ENCODE measurements at regions not wholly inside any gene's neighbourhood (a gene's known extent, or its start where the extent isn't known, plus 50 kb on each side); places are given as distances from the start of the nearest gene placed in this dataset.

GRCh38 chr10:36942616-36943015, 182.8 kb upstream of the ANKRD30A start:
- Histone ChIP-seq H3K9ac (ENCODE audit: low read depth, low read length) (no peak overlapping the region), H3K9me3 (ENCODE audit: control insufficient read depth, insufficient read depth, low read length) (no peaks in the 10 kb centered on the region), H3K36me3 (ENCODE audit: insufficient read depth, low read length) (no peaks in the 10 kb centered on the region), H3K4me1 (ENCODE audit: insufficient read depth, low read length) (no peaks in the 10 kb centered on the region)

- Histone ChIP-seq H3K36me3 (ENCODE audit: insufficient read depth, low read length) (no peaks in the 10 kb centered on the region), H3K9ac (ENCODE audit: low read depth, low read length) (no peak overlapping the region), H3K4me1 (ENCODE audit: insufficient read depth, low read length) (no peaks in the 10 kb centered on the region), H3K9me3 (ENCODE audit: control insufficient read depth, insufficient read depth, low read length) (peaks cover 4% of the 10 kb centered on the region)
These were observed 222.4 kb upstream of the ANKRD30A start for GRCh38 chr10:36903040-36903439.

GRCh38 chr10:36899652-36900051, 225.7 kb upstream of the ANKRD30A start:
- Histone ChIP-seq H3K9me3 (ENCODE audit: control insufficient read depth, insufficient read depth, low read length) (peaks cover 4% of the 10 kb centered on the region), H3K9ac (ENCODE audit: low read depth, low read length) (no peak overlapping the region), H3K4me1 (ENCODE audit: insufficient read depth, low read length) (no peaks in the 10 kb centered on the region), H3K36me3 (ENCODE audit: insufficient read depth, low read length) (no peaks in the 10 kb centered on the region)

- Histone ChIP-seq H3K9ac (ENCODE audit: low read depth, low read length) (no peak overlapping the region), H3K36me3 (ENCODE audit: insufficient read depth, low read length) (no peaks in the 10 kb centered on the region), H3K9me3 (ENCODE audit: control insufficient read depth, insufficient read depth, low read length) (no peaks in the 10 kb centered on the region), H3K4me1 (ENCODE audit: insufficient read depth, low read length) (no peaks in the 10 kb centered on the region)
These were observed 236.3 kb upstream of the ANKRD30A start for GRCh38 chr10:36888925-36889573.

GRCh38 chr10:36886303-36886891, 239.0 kb upstream of the ANKRD30A start:
- no peaks in the 10 kb centered on the region for H3K9me3 ChIP-seq (ENCODE audit: control insufficient read depth, insufficient read depth, low read length)
- H3K4me1 ChIP-seq (ENCODE audit: insufficient read depth, low read length) = no peaks in the 10 kb centered on the region
- H3K9ac ChIP-seq (ENCODE audit: low read depth, low read length) = no peak overlapping the region
- H3K36me3 ChIP-seq (ENCODE audit: insufficient read depth, low read length) = no peaks in the 10 kb centered on the region

- Histone ChIP-seq H3K9ac (ENCODE audit: low read depth, low read length) (no peak overlapping the region), H3K9me3 (ENCODE audit: control insufficient read depth, insufficient read depth, low read length) (no peaks in the 10 kb centered on the region), H3K36me3 (ENCODE audit: insufficient read depth, low read length) (no peaks in the 10 kb centered on the region), H3K4me1 (ENCODE audit: insufficient read depth, low read length) (no peaks in the 10 kb centered on the region)
These were observed 239.7 kb upstream of the ANKRD30A start for GRCh38 chr10:36885746-36886145.

- Histone ChIP-seq H3K36me3 (ENCODE audit: insufficient read depth, low read length) (no peaks in the 10 kb centered on the region), H3K9me3 (ENCODE audit: control insufficient read depth, insufficient read depth, low read length) (no peaks in the 10 kb centered on the region), H3K9ac (ENCODE audit: low read depth, low read length) (no peak overlapping the region), H3K4me1 (ENCODE audit: insufficient read depth, low read length) (no peaks in the 10 kb centered on the region)
These were observed 242.6 kb upstream of the ANKRD30A start for GRCh38 chr10:36882781-36883180.

- H3K9ac ChIP-seq (ENCODE audit: low read depth, low read length) = no peak overlapping the region
- no peaks in the 10 kb centered on the region for H3K9me3 ChIP-seq (ENCODE audit: control insufficient read depth, insufficient read depth, low read length)
- no peaks in the 10 kb centered on the region for H3K36me3 ChIP-seq (ENCODE audit: insufficient read depth, low read length)
- no peaks in the 10 kb centered on the region for H3K4me1 ChIP-seq (ENCODE audit: insufficient read depth, low read length)
These were observed 244.5 kb upstream of the ANKRD30A start for GRCh38 chr10:36880898-36881297.

GRCh38 chr10:36872702-36873393, 252.6 kb upstream of the ANKRD30A start:
- Histone ChIP-seq H3K4me1 (ENCODE audit: insufficient read depth, low read length) (no peaks in the 10 kb centered on the region), H3K9me3 (ENCODE audit: control insufficient read depth, insufficient read depth, low read length) (no peaks in the 10 kb centered on the region), H3K9ac (ENCODE audit: low read depth, low read length) (no peak overlapping the region), H3K36me3 (ENCODE audit: insufficient read depth, low read length) (no peaks in the 10 kb centered on the region)

- no peaks in the 10 kb centered on the region for H3K9me3 ChIP-seq (ENCODE audit: control insufficient read depth, insufficient read depth, low read length)
- no peaks in the 10 kb centered on the region for H3K36me3 ChIP-seq (ENCODE audit: insufficient read depth, low read length)
These were observed 284.6 kb upstream of the ANKRD30A start for GRCh38 chr10:36840788-36841187.

GRCh38 chr10:36837416-36837815, 288.0 kb upstream of the ANKRD30A start:
- H3K4me1 ChIP-seq (ENCODE audit: insufficient read depth, low read length) = no peaks in the 10 kb centered on the region
- no peaks in the 10 kb centered on the region for H3K36me3 ChIP-seq (ENCODE audit: insufficient read depth, low read length)
- H3K9me3 ChIP-seq (ENCODE audit: control insufficient read depth, insufficient read depth, low read length) = no peaks in the 10 kb centered on the region
- no peak overlapping the region for H3K9ac ChIP-seq (ENCODE audit: low read depth, low read length)

More at GRCh38 chr10:36840788-36841187, 284.6 kb upstream of the ANKRD30A start:
- no peak overlapping the region for H3K9ac ChIP-seq (ENCODE audit: low read depth, low read length)
- no peaks in the 10 kb centered on the region for H3K4me1 ChIP-seq (ENCODE audit: insufficient read depth, low read length)

- H3K4me1 ChIP-seq (ENCODE audit: insufficient read depth, low read length) = no peaks in the 10 kb centered on the region
- no peak overlapping the region for H3K9ac ChIP-seq (ENCODE audit: low read depth, low read length)
- no peaks in the 10 kb centered on the region for H3K36me3 ChIP-seq (ENCODE audit: insufficient read depth, low read length)
- no peaks in the 10 kb centered on the region; the same call in 1 of the 2 replicates for H3K9me3 ChIP-seq (ENCODE audit: control insufficient read depth, insufficient read depth, low read length)
These were observed 305.6 kb upstream of the ANKRD30A start for GRCh38 chr10:36819781-36820180.

GRCh38 chr10:36817898-36818297, 307.5 kb upstream of the ANKRD30A start:
- Histone ChIP-seq H3K9me3 (ENCODE audit: control insufficient read depth, insufficient read depth, low read length) (no peaks in the 10 kb centered on the region), H3K9ac (ENCODE audit: low read depth, low read length) (no peak overlapping the region), H3K36me3 (ENCODE audit: insufficient read depth, low read length) (no peaks in the 10 kb centered on the region)

GRCh38 chr10:36808625-36809362, 316.6 kb upstream of the ANKRD30A start:
- Histone ChIP-seq H3K36me3 (ENCODE audit: insufficient read depth, low read length) (no peaks in the 10 kb centered on the region), H3K9me3 (ENCODE audit: control insufficient read depth, insufficient read depth, low read length) (no peaks in the 10 kb centered on the region), H3K9ac (ENCODE audit: low read depth, low read length) (no peak overlapping the region), H3K4me1 (ENCODE audit: insufficient read depth, low read length) (no peaks in the 10 kb centered on the region)

More at GRCh38 chr10:36817898-36818297, 307.5 kb upstream of the ANKRD30A start:
- H3K4me1 ChIP-seq (ENCODE audit: insufficient read depth, low read length) = no peaks in the 10 kb centered on the region
